ENCODE measurements at regions not wholly inside any gene's neighbourhood (a gene's known extent, or its start where the extent isn't known, plus 50 kb on each side); places are given as distances from the start of the nearest gene placed in this dataset.
"Not testable (repeated sequence)": the region's sequence is repeated elsewhere in the genome, so short reads cannot be mapped to it uniquely, and the experiment has no call there.

DNA sequence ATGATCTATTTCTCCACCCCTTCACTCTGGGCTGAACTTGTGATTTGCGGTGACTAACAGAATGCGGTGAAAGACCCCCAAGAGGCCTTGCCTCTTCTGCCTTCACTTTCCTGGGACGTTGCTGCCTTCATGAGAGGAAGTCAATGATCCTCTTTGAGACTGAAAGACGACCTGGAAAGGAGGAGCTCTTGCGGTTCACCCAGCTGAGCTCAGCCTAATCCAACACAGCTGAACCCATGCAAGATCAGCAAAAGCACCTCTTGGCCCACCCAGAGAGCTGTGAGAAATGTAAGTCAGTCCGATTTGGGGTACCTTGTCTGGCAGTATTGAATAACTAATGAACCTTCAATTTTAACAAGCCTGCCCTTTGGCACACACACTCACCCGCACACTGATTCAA, 767.4 kb upstream of the TPTE start:
- Mint-ChIP-seq H3K27me3 (no peaks in the 10 kb centered on the region), H3K4me1 (no peaks in the 10 kb centered on the region), H3K27ac (no peak overlapping the region), H3K4me3 (no peak overlapping the region), H3K36me3 (ENCODE audit: low read depth) (no peaks in the 10 kb centered on the region), H3K9me3 (peaks cover 3% of the 10 kb centered on the region)
- POLR2A ChIA-PET: no interaction called here
- intact Hi-C loops (cut with micrococcal nuclease): no loop called here
- ATAC-seq (ENCODE audit: low read depth) (no peak), DNase-seq (no peak)
- TF ChIP-seq, protein P1, sequence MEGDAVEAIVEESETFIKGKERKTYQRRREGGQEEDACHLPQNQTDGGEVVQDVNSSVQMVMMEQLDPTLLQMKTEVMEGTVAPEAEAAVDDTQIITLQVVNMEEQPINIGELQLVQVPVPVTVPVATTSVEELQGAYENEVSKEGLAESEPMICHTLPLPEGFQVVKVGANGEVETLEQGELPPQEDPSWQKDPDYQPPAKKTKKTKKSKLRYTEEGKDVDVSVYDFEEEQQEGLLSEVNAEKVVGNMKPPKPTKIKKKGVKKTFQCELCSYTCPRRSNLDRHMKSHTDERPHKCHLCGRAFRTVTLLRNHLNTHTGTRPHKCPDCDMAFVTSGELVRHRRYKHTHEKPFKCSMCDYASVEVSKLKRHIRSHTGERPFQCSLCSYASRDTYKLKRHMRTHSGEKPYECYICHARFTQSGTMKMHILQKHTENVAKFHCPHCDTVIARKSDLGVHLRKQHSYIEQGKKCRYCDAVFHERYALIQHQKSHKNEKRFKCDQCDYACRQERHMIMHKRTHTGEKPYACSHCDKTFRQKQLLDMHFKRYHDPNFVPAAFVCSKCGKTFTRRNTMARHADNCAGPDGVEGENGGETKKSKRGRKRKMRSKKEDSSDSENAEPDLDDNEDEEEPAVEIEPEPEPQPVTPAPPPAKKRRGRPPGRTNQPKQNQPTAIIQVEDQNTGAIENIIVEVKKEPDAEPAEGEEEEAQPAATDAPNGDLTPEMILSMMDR (IDR thresholded peaks at IDR 0.05): no peak
- CTCF ChIA-PET: no interaction called here

DNA sequence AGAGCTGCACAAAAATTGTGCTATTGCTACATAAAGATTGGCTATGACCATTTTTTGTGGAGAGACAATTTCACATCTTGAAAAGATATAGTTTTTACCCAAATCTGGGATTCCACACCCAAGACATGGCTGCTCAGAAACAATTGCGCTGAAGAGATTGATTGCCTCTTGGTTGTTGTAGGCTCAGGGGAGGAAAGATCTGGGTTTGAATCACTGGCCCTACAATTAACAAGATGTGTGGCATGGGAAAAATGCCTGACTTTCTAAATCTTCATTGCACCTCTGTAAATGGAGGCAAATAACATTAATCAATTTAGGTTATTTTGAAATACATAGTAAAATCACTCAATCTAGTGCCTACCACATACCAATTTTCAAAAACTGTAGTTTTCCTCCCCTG, 766.9 kb upstream of the TPTE start:
- H3K4me3 Mint-ChIP-seq; H3K27me3 Mint-ChIP-seq; POLR2A ChIA-PET; ATAC-seq (ENCODE audit: low read depth); DNase-seq; CTCF ChIA-PET; H3K4me1 Mint-ChIP-seq; intact Hi-C loops (cut with micrococcal nuclease); H3K9me3 Mint-ChIP-seq; H3K36me3 Mint-ChIP-seq (ENCODE audit: low read depth); H3K27ac Mint-ChIP-seq: not testable (repeated sequence)

DNA sequence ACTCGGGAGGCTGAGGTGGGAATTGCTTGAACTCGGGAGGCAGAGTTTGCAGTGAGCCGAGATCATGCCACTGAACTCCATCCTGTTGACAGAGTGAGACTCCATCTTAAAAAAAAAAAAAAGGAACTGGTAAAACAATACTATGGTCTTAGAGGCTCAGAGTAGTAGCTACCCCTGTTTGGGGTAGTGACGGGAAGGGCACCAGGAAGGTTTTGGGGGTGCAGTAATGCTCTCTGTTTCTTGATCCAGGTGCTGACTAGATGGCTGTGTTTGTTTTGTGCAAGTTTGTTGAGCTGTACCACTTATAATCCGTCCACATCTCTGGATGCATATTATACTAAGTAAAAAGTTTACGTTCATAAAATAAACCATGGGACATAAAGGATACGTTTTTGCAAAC, 765.8 kb upstream of the TPTE start:
- ATAC-seq (ENCODE audit: low read depth) (no peak), DNase-seq (no peak)
- Mint-ChIP-seq H3K9me3 (peaks cover 3% of the 10 kb centered on the region), H3K27ac (no peak overlapping the region), H3K36me3 (ENCODE audit: low read depth) (no peaks in the 10 kb centered on the region), H3K27me3 (no peaks in the 10 kb centered on the region), H3K4me3 (no peak overlapping the region), H3K4me1 (no peaks in the 10 kb centered on the region)
- ChIA-PET CTCF (no interaction called here), POLR2A (no interaction called here)
- intact Hi-C loops (cut with micrococcal nuclease): no loop called here
- TF ChIP-seq, protein P1 (IDR thresholded peaks at IDR 0.05): no peak

DNA sequence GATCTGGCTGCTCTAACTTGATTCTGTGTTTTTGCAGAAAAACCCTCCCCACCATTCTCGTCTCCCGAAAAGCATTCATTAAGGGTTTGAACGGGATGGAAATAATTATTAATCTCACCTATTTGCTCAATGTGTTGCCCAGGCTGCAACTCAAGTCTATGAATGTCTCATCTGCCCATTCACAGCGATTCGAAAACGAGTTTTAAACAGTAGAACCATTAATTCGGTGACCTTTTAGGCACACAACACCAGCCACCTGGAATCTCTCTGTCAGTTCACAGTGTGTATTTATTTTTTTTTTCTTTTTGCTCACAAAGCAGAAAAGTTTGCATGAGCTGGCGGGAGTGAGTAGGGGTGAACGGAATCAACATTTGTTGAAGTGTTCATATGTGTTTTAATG, 764.7 kb upstream of the TPTE start:
- ATAC-seq (ENCODE audit: low read depth) (no peak), DNase-seq (no peak)
- no peak overlapping the region for H3K4me3 Mint-ChIP-seq
- no peaks in the 10 kb centered on the region for H3K36me3 Mint-ChIP-seq (ENCODE audit: low read depth)
- no peaks in the 10 kb centered on the region for H3K4me1 Mint-ChIP-seq
- intact Hi-C loops (cut with micrococcal nuclease): no loop called here
- CTCF ChIA-PET: no interaction called here
- H3K9me3 Mint-ChIP-seq: peaks cover 3% of the 10 kb centered on the region
- H3K27me3 Mint-ChIP-seq: no peaks in the 10 kb centered on the region
- no peak overlapping the region for H3K27ac Mint-ChIP-seq
- POLR2A ChIA-PET: no interaction called here
- TF ChIP-seq, protein P1 (IDR thresholded peaks at IDR 0.05): no peak

DNA sequence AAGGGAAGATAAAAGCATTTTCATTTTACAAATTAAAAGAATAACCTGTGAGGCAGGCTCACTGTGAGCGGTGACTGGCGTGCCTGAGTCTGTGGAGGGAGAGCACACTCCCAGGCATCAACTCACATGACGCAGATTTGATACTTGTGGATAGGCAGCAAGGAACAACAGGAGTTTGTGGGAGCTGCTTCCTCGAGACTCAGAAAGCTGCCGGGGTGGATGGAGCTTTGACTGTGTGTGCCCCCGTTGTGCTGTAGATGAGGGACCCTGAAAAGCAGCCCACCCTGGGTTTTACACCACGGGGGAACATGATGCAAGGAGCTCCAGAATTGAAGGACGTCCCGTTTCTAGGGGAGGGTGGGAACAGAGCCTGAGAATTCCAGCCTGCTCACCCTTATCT, 764.3 kb upstream of the TPTE start:
- H3K4me3 Mint-ChIP-seq; H3K27me3 Mint-ChIP-seq; DNase-seq; ATAC-seq (ENCODE audit: low read depth); H3K9me3 Mint-ChIP-seq; intact Hi-C loops (cut with micrococcal nuclease); H3K4me1 Mint-ChIP-seq; H3K36me3 Mint-ChIP-seq (ENCODE audit: low read depth); POLR2A ChIA-PET; CTCF ChIA-PET; H3K27ac Mint-ChIP-seq: not testable (repeated sequence)

DNA sequence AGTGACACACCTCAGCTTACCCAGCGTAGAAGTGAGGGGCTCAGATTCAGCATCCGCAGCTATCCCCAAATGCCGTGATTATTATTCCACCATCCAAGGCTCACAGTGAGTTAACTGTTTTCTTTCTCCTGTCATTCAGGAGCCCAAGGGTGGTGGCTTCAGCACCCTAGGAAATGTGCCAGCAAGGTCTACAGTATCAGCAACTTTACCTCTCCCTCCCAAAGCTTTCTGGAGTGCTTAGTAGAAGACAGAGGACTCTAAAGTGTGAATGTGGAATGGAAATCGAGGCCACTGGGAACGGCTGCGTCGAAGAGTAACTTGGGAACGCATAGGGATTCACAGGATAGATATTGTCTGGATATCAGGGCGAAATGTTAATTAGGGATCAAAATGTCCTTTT, 763.8 kb upstream of the TPTE start:
- H3K4me3 Mint-ChIP-seq; POLR2A ChIA-PET; ATAC-seq (ENCODE audit: low read depth); CTCF ChIA-PET; H3K4me1 Mint-ChIP-seq; H3K27ac Mint-ChIP-seq; H3K9me3 Mint-ChIP-seq; intact Hi-C loops (cut with micrococcal nuclease); H3K27me3 Mint-ChIP-seq; DNase-seq; H3K36me3 Mint-ChIP-seq (ENCODE audit: low read depth): not testable (repeated sequence)

DNA sequence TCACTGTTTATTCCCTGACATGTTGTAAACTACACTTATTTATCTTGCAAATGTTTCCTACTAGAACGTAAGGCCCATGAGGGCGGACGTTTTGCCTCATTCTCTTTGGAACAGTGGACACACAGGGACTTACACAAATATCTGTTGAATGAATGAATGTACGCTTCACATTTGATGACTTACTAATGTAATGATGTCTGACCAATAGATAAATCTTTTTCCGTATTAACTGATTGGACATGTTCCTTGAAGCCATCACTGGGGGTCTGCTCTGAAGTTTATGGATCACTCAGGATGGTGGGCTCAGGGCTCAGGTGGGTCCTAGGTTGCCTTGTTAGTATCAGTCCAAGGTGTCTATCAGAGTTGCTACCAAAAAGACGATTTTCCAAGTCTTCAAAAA, 763.2 kb upstream of the TPTE start:
- intact Hi-C loops (cut with micrococcal nuclease): no loop called here
- Mint-ChIP-seq H3K36me3 (ENCODE audit: low read depth) (no peaks in the 10 kb centered on the region), H3K27me3 (no peaks in the 10 kb centered on the region), H3K4me3 (no peak overlapping the region), H3K27ac (no peak overlapping the region), H3K9me3 (peaks cover 3% of the 10 kb centered on the region), H3K4me1 (no peaks in the 10 kb centered on the region)
- ChIA-PET POLR2A (no interaction called here), CTCF (no interaction called here)
- TF ChIP-seq, protein P1 (IDR thresholded peaks at IDR 0.05): no peak
- ATAC-seq (ENCODE audit: low read depth): no peak
- no peak for DNase-seq
